Peyer's patch (tissue), 4 donors: ENCODE measurements at regions not wholly inside any gene's neighbourhood (a gene's known extent, or its start where the extent isn't known, plus 50 kb on each side); places are given as distances from the start of the nearest gene placed in this dataset.

Source experiments
- DNase-seq, 3 donors: peaks; one replicate each; pipeline ENCODE4 v3.0.0-alpha.2; 2017 to 2019
- H3K27ac ChIP-seq, 4 donors: fragments of 200-600 bp; sonication (generic); one replicate each; pipeline ENCODE4 v1.5.1; 2016 to 2019
- H3K27me3 ChIP-seq, 2 donors: fragments of 200-600 bp; sonication (generic); one replicate each; pipeline ENCODE4 v1.5.1; 2019
- H3K36me3 ChIP-seq, 3 donors: fragments of 200-600 bp; sonication (generic); one replicate each; pipeline ENCODE4 v1.5.1; 2016 to 2019
- H3K4me1 ChIP-seq, 4 donors: fragments of 200-600 bp; sonication (generic); one replicate each; pipeline ENCODE4 v1.5.1; 2016 to 2019
- H3K4me3 ChIP-seq, 4 donors: fragments of 200-600 bp; sonication (generic); 1 replicate in 3 of 4; 2 replicates in 1 of 4; pipeline ENCODE4 v1.5.1; 2016 to 2019; ENCODE audit warnings: mild to moderate bottlenecking in 1 of 4
- H3K9me3 ChIP-seq, 4 donors: fragments of 200-600 bp; sonication (generic); one replicate each; pipeline ENCODE4 v1.5.1; 2016 to 2019; ENCODE audit warnings: mild to moderate bottlenecking in 1 of 4
- CTCF ChIP-seq, 6 experiments: fragments of 450-650 bp in 4 of 6; fragments of 200-600 bp in 2 of 6; sonication (generic) in 1 of 6; IDR thresholded peaks; one replicate each; pipeline ENCODE4 v1.5.1; 2017 to 2019; ENCODE audit warnings: antibody characterized with exemption in 6 of 6, mild to moderate bottlenecking in 3 of 6, moderate library complexity in 1 of 6
- POLR2A ChIP-seq, 2 donors: fragments of 450-650 bp; IDR thresholded peaks; one replicate each; pipeline ENCODE4 v1.5.1; 2017; ENCODE audit warnings: antibody characterized with exemption in 2 of 2, mild to moderate bottlenecking in 2 of 2, moderate library complexity in 2 of 2

- no peak overlapping the region for H3K27ac ChIP-seq
- H3K36me3 ChIP-seq: no peaks in the 10 kb centered on the region
- no peaks in the 10 kb centered on the region for H3K27me3 ChIP-seq
- peaks cover 0 to 14% (median 0%) of the 10 kb centered on the region in 4 donors for H3K4me1 ChIP-seq
- no peaks in the 10 kb centered on the region for H3K9me3 ChIP-seq
- DNase-seq: no peak
- H3K4me3 ChIP-seq: no peak overlapping the region
- TF ChIP-seq POLR2A (IDR thresholded peaks at IDR 0.05) (no peak), CTCF (IDR thresholded peaks at IDR 0.05) (no peak)
Observed at GRCh38 chr11:105203569-105204240, 64.1 kb upstream of the CARD18 start.

GRCh38 chr11:105202844-105203548 lies 63.4 kb upstream of the CARD18 start:
- TF ChIP-seq POLR2A (IDR thresholded peaks at IDR 0.05) (no peak), CTCF (IDR thresholded peaks at IDR 0.05) (peak in 1 of 6 experiments; percentile 0)
- no peaks in the 10 kb centered on the region for H3K27me3 ChIP-seq
- H3K4me3 ChIP-seq: no peak overlapping the region
- no peaks in the 10 kb centered on the region for H3K9me3 ChIP-seq
- peak overlapping the region in 2 of 4 donors; percentile 42 to 45 for H3K27ac ChIP-seq
- no peak for DNase-seq
- H3K4me1 ChIP-seq: peaks cover 0 to 14% (median 0%) of the 10 kb centered on the region in 4 donors
- H3K36me3 ChIP-seq: no peaks in the 10 kb centered on the region

GRCh38 chr11:105202422-105202821 lies 62.9 kb upstream of the CARD18 start:
- H3K36me3 ChIP-seq: no peaks in the 10 kb centered on the region
- H3K27me3 ChIP-seq: no peaks in the 10 kb centered on the region
- peak overlapping the region in 3 of 4 donors; percentile 16 to 45 (median 42) for H3K27ac ChIP-seq
- peaks cover 0 to 14% (median 0%) of the 10 kb centered on the region in 4 donors for H3K4me1 ChIP-seq
- no peak for DNase-seq
- no peaks in the 10 kb centered on the region for H3K9me3 ChIP-seq
- H3K4me3 ChIP-seq: no peak overlapping the region
- TF ChIP-seq POLR2A (IDR thresholded peaks at IDR 0.05) (no peak), CTCF (IDR thresholded peaks at IDR 0.05) (peak in 1 of 6 experiments; percentile 5)

GRCh38 chr11:105201166-105201565 lies 61.6 kb upstream of the CARD18 start:
- no peaks in the 10 kb centered on the region for H3K27me3 ChIP-seq
- H3K27ac ChIP-seq: peak overlapping the region in 3 of 4 donors; percentile 16 to 60 (median 45)
- no peak overlapping the region for H3K4me3 ChIP-seq
- TF ChIP-seq POLR2A (IDR thresholded peaks at IDR 0.05): no peak
- TF ChIP-seq CTCF (IDR thresholded peaks at IDR 0.05): no peak
- peaks cover 0 to 14% (median 0%) of the 10 kb centered on the region in 4 donors for H3K4me1 ChIP-seq
- no peaks in the 10 kb centered on the region for H3K36me3 ChIP-seq
- no peak for DNase-seq
- no peaks in the 10 kb centered on the region for H3K9me3 ChIP-seq

GRCh38 chr11:105197071-105197815 lies 57.7 kb upstream of the CARD18 start:
- Histone ChIP-seq H3K9me3 (no peaks in the 10 kb centered on the region), H3K4me1 (peaks cover 0 to 14% (median 0%) of the 10 kb centered on the region in 4 donors), H3K4me3 (no peak overlapping the region), H3K27ac (no peak overlapping the region), H3K36me3 (no peaks in the 10 kb centered on the region), H3K27me3 (no peaks in the 10 kb centered on the region)
- no peak for DNase-seq
- TF ChIP-seq CTCF (IDR thresholded peaks at IDR 0.05) (no peak), POLR2A (IDR thresholded peaks at IDR 0.05) (no peak)
